ENCODE measurements at regions not wholly inside any gene's neighbourhood (a gene's known extent, or its start where the extent isn't known, plus 50 kb on each side); places are given as distances from the start of the nearest gene placed in this dataset.

DNA sequence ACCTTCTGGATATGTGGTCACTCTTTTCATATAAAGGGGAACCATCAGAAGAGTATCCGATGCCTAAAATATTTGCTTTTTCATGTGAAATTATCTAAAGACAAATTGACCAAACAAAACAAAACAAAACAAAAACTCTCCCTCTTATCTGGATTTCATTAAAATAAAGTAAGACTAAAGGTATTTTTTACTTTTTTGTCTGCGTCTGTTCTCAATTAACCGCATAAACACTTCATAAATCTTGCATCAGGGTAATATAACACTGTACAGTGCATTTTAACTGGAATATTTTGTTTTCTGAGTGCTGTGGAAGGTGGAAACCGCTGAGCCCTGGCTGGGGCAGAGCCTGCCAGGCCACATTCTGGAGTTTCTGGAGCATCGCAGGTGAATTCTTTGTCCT lies 234.1 kb upstream of the ZFP64 start:
- TF ChIP-seq, protein P1, sequence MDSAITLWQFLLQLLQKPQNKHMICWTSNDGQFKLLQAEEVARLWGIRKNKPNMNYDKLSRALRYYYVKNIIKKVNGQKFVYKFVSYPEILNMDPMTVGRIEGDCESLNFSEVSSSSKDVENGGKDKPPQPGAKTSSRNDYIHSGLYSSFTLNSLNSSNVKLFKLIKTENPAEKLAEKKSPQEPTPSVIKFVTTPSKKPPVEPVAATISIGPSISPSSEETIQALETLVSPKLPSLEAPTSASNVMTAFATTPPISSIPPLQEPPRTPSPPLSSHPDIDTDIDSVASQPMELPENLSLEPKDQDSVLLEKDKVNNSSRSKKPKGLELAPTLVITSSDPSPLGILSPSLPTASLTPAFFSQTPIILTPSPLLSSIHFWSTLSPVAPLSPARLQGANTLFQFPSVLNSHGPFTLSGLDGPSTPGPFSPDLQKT (CRISPR knock-in tag; IDR thresholded peaks at IDR 0.05; ENCODE audit: borderline replicate concordance) = no peak
- TF ChIP-seq, protein P2, sequence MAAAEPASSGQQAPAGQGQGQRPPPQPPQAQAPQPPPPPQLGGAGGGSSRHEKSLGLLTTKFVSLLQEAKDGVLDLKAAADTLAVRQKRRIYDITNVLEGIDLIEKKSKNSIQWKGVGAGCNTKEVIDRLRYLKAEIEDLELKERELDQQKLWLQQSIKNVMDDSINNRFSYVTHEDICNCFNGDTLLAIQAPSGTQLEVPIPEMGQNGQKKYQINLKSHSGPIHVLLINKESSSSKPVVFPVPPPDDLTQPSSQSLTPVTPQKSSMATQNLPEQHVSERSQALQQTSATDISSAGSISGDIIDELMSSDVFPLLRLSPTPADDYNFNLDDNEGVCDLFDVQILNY (CRISPR knock-in tag; conservative IDR thresholded peaks at IDR 0.05) = no peak
- TF ChIP-seq SMC3 (IDR thresholded peaks at IDR 0.05; ENCODE audit: low read length) (no peak), CTCF (CRISPR knock-in tag; IDR thresholded peaks at IDR 0.05) (no peak), IRF1 (CRISPR knock-in tag; IDR thresholded peaks at IDR 0.05; ENCODE audit: low read depth) (no peak), ATF2 (CRISPR knock-in tag; IDR thresholded peaks at IDR 0.05) (no peak), ZNF430 (CRISPR knock-in tag; IDR thresholded peaks at IDR 0.05) (no peak), SRSF1 (optimal IDR thresholded peaks at IDR 0.05; ENCODE audit: low read depth, low read length) (no peak)
